ENCODE measurements at regions not wholly inside any gene's neighbourhood (a gene's known extent, or its start where the extent isn't known, plus 50 kb on each side); places are given as distances from the start of the nearest gene placed in this dataset.

- DNase-seq, result no peak
Observed at GRCh38 chr9:88077071-88077617, 61.1 kb downstream of the SPATA31C2 start.

GRCh38 chr9:88076286-88077070 lies 61.8 kb downstream of the SPATA31C2 start:
- peak; percentile 68 for DNase-seq

GRCh38 chr9:88075966-88076285 lies 62.3 kb downstream of the SPATA31C2 start:
- DNase-seq, result no peak

GRCh38 chr9:88075506-88075905 lies 62.8 kb downstream of the SPATA31C2 start:
- DNase-seq, result no peak

GRCh38 chr9:88074931-88075330 lies 63.3 kb downstream of the SPATA31C2 start:
- DNase-seq, result no peak

GRCh38 chr9:88072831-88073375 lies 65.4 kb downstream of the SPATA31C2 start:
- no peak for DNase-seq

- no peak for DNase-seq
Observed at GRCh38 chr9:88071331-88071730, 66.9 kb downstream of the SPATA31C2 start.

- no peak for DNase-seq
Observed at GRCh38 chr9:88065619-88066018, 72.7 kb downstream of the SPATA31C2 start.

GRCh38 chr9:88064554-88064953 lies 73.7 kb downstream of the SPATA31C2 start:
- no peak for DNase-seq

GRCh38 chr9:88060746-88061145 lies 77.5 kb downstream of the SPATA31C2 start:
- no peak for DNase-seq

GRCh38 chr9:88059469-88059868 lies 78.8 kb downstream of the SPATA31C2 start:
- no peak for DNase-seq

- no peak for DNase-seq
Observed at GRCh38 chr9:88056876-88057275, 81.4 kb downstream of the SPATA31C2 start.

GRCh38 chr9:88053856-88054501 lies 79.6 kb upstream of the CDK20 start:
- no peak for DNase-seq

GRCh38 chr9:88052321-88052965 lies 78.1 kb upstream of the CDK20 start:
- no peak for DNase-seq

GRCh38 chr9:88051138-88051537 lies 76.8 kb upstream of the CDK20 start:
- DNase-seq, result no peak

- no peak for DNase-seq
Observed at GRCh38 chr9:88049677-88050307, 75.5 kb upstream of the CDK20 start.

GRCh38 chr9:88046542-88046941 lies 72.2 kb upstream of the CDK20 start:
- no peak for DNase-seq

GRCh38 chr9:88045686-88046085 lies 71.4 kb upstream of the CDK20 start:
- no peak for DNase-seq

GRCh38 chr9:88044200-88044599 lies 69.9 kb upstream of the CDK20 start:
- no peak for DNase-seq

- DNase-seq, result no peak
Observed at GRCh38 chr9:88043647-88044046, 69.3 kb upstream of the CDK20 start.

- DNase-seq, result no peak
Observed at GRCh38 chr9:88041447-88041846, 67.1 kb upstream of the CDK20 start.

GRCh38 chr9:88037285-88037845 lies 63.0 kb upstream of the CDK20 start:
- DNase-seq, result no peak
